ENCODE measurements at regions not wholly inside any gene's neighbourhood (a gene's known extent, or its start where the extent isn't known, plus 50 kb on each side); places are given as distances from the start of the nearest gene placed in this dataset.

DNA sequence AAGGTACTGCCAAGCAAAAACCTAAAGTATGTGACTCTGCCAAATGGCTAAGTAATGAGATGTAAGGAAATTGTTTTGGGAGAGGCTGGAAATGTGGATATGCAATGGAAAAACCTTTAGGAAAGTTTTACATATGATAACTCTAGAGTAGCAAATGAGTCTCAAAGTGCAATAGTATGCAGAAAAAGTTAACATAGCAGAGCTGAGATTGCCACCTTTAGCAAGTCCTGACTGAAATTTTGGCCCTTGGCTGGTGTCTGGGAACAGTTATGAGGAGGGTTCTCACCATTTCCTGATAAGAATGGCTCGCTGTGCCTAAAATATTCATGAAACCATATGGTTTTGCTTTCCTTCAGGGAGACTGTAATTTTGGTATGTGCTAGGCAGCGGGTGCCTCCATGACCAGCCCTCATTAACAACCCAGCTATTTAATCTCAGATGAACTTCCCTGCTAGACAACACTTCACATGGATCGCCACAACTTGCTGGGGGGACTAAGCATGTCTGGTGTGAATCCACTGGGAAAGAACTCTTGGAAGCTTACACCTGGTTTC is 72.3 kb upstream of the ERBB4 start:
- no peaks in the 10 kb centered on the region for H3K36me3 ChIP-seq
- TF ChIP-seq CTCF (IDR thresholded peaks at IDR 0.05), result no peak
- DNase-seq (no peak), FAIRE-seq (no peak), ATAC-seq (no peak)
- H3K9me3 ChIP-seq, result no peaks in the 10 kb centered on the region
- no peaks in the 10 kb centered on the region for H3K4me1 ChIP-seq
- H3K27ac ChIP-seq, result no peak overlapping the region
- 67 to 68% methylated on average over 3 of the region's 3 CpGs for WGBS, 2 donors
- intact Hi-C loops (cut with DNase I), result no loop called here
- H3K4me3 ChIP-seq, result no peak overlapping the region
- H3K27me3 ChIP-seq, result no peaks in the 10 kb centered on the region

GRCh38 chr2:212609479-212609878 is 70.9 kb upstream of the ERBB4 start:
- ATAC-seq, result no peak
- no peak for FAIRE-seq
- intact Hi-C loops (cut with DNase I), result no loop called here

DNA sequence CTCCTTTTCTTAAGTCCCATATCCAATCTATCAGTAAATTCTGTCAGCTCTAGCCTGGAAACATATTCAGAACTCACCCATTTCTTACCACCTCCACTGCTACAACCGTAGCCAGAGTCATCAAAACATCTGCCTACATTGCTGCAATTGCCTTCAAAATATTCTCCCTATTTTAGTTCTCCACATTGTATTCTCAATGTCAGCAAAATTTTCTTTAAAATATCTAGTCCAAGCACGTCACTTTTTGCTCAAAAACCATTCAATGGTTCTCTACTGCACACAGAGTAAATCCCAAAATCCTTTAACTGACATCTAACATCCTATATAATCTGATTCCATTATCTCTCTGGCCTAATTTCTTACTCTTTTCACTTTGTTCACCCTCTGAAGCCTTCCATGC is 68.5 kb upstream of the ERBB4 start:
- intact Hi-C loops (cut with DNase I), result no loop called here
- FAIRE-seq (no peak), DNase-seq (no peak), ATAC-seq (no peak)
- Histone ChIP-seq H3K27me3 (no peaks in the 10 kb centered on the region), H3K9me3 (no peaks in the 10 kb centered on the region), H3K4me3 (no peak overlapping the region), H3K36me3 (no peaks in the 10 kb centered on the region), H3K4me1 (no peaks in the 10 kb centered on the region), H3K27ac (no peak overlapping the region)
- 43 to 55% methylated on average over 2 of the region's 2 CpGs for WGBS, 2 donors
- TF ChIP-seq CTCF (IDR thresholded peaks at IDR 0.05), result no peak

More at GRCh38 chr2:212609479-212609878, 70.9 kb upstream of the ERBB4 start:
- H3K27me3 ChIP-seq, result no peaks in the 10 kb centered on the region
- no peak overlapping the region for H3K4me3 ChIP-seq
- no peak for TF ChIP-seq CTCF (IDR thresholded peaks at IDR 0.05)
- no peak overlapping the region for H3K27ac ChIP-seq
- no peaks in the 10 kb centered on the region for H3K36me3 ChIP-seq
- H3K4me1 ChIP-seq, result no peaks in the 10 kb centered on the region
- 75% methylated on average over 3 of the region's 3 CpGs for WGBS, 2 donors
- no peaks in the 10 kb centered on the region for H3K9me3 ChIP-seq
- DNase-seq, result no peak

DNA sequence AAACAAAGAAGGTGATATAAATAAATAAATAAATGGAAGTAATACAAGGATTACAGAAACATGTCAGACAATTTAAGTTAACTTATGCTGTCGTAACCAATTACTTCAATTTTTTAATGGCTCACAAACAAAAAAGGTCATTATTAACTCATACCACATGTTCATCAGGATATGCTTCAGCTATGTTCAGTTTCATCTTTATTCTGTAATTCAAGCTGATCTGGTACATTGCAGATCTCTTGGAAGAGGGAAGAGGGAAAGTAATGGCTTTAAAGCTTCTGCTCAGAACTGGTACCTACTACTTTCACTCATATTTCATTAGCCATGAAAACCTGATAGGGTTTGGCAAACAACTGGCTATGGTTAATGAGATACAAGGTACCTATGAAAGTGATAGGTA is 67.6 kb upstream of the ERBB4 start:
- no peak for TF ChIP-seq CTCF (IDR thresholded peaks at IDR 0.05)
- Histone ChIP-seq H3K9me3 (no peaks in the 10 kb centered on the region), H3K4me1 (no peaks in the 10 kb centered on the region), H3K36me3 (no peaks in the 10 kb centered on the region), H3K27me3 (no peaks in the 10 kb centered on the region), H3K4me3 (no peak overlapping the region), H3K27ac (no peak overlapping the region)
- FAIRE-seq (no peak), ATAC-seq (no peak), DNase-seq (no peak)
- WGBS, 2 donors, result 82 to 85% methylated on average over 1 of the region's 1 CpG
- intact Hi-C loops (cut with DNase I), result no loop called here

DNA sequence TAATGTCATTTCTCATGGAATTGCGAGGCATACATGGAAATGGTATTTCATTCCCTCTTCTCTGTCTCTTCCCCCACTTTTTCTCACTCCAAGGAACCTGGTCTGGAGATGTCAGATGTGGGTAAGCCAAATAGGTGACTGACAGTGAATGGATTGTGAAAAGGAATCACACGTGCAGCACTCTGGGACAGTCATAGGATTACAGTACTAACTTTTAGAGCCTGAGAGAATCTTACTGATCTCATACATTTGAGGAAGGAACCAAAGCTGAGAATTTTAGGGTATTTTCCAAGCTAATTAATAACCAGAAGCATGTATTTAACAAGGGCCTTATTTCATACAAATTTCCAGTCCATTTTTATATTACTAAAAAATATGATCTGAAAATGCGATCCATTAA is 58.1 kb upstream of the ERBB4 start:
- intact Hi-C loops (cut with DNase I), result no loop called here
- ATAC-seq (no peak), FAIRE-seq (no peak), DNase-seq (no peak)
- Histone ChIP-seq H3K4me3 (no peak overlapping the region), H3K27me3 (no peaks in the 10 kb centered on the region), H3K27ac (no peak overlapping the region), H3K36me3 (no peaks in the 10 kb centered on the region), H3K9me3 (no peaks in the 10 kb centered on the region), H3K4me1 (no peaks in the 10 kb centered on the region)
- WGBS, 2 donors, result 76 to 84% methylated on average over 3 of the region's 3 CpGs
- no peak for TF ChIP-seq CTCF (IDR thresholded peaks at IDR 0.05)
